Stimulated activated CD8-positive, alpha-beta memory T cell treated with anti-CD3 and anti-CD28 coated beads, Interleukin-12 subunit alpha, Interleukin-12 subunit beta, amount 100 ng/mL, for 4 hours (primary cell): ENCODE measurements at regions not wholly inside any gene's neighbourhood (a gene's known extent, or its start where the extent isn't known, plus 50 kb on each side); places are given as distances from the start of the nearest gene placed in this dataset.

Experiments used
- DNase-seq: peaks from one replicate; pipeline ENCODE4 v3.0.0-alpha.2; 2020; ENCODE audit warnings: low read depth

DNA sequence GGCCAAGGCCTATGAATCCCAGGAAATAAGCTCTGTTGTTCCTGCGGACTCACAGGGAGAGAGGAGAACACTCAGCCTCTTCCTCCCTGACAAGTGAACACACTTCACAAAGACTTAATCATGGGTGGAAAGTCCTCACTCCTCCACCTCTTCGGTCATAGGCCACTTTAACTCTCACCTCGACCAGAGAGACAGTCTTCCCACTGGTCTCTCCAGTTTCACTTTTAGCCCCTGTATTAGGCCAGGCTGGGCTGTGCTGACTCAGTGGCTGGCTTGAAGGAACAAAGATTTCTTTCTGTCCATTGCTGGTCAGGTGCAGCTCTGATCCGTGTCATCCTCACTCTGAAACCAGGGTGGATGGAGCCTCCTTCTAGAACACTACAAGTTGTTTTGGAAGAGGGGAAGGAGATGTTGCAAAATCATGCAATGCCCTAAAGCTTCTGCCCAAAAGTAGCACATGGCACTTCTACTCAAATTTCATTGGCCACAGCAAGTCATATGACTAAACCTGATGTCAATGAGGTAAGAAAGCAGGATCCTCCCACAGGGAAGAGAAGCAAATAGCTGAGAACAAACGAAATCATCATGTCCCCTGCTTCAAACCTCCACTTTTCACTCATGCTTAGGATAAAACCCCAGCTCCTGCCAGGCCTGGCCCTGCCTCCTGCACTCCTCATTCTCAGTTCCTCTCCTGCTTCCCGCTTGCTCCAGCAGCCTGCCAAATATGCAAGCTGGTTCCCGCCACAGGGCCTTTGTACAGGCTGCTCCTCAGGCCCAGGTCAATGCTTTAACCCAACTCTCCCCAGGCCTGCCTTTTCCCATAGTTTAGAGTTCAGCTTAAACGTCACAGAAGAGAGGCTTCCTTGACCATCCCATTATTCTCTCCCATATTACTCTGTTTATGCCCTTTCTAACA lies 150.5 kb upstream of the RUNX3 start:
- DNase-seq, result no peak

DNA sequence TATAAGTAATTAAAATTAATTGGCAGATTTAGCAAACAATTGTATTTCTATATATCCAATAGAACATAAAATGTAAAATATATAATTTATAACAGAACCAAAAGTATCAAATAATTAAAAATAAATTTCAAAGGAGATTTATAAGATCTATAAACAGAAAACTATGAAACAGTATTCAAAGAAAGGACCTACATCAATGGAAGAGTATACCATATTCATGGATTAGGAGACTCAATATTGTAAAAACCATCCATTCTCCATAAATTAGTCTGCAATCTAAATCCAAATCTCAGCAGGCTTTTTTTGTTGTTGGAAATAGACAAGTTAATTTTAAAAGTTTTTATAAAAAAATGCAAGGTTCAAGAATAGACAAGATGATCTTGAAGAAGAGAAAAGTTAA lies 149.0 kb upstream of the RUNX3 start:
- DNase-seq, result no peak

DNA sequence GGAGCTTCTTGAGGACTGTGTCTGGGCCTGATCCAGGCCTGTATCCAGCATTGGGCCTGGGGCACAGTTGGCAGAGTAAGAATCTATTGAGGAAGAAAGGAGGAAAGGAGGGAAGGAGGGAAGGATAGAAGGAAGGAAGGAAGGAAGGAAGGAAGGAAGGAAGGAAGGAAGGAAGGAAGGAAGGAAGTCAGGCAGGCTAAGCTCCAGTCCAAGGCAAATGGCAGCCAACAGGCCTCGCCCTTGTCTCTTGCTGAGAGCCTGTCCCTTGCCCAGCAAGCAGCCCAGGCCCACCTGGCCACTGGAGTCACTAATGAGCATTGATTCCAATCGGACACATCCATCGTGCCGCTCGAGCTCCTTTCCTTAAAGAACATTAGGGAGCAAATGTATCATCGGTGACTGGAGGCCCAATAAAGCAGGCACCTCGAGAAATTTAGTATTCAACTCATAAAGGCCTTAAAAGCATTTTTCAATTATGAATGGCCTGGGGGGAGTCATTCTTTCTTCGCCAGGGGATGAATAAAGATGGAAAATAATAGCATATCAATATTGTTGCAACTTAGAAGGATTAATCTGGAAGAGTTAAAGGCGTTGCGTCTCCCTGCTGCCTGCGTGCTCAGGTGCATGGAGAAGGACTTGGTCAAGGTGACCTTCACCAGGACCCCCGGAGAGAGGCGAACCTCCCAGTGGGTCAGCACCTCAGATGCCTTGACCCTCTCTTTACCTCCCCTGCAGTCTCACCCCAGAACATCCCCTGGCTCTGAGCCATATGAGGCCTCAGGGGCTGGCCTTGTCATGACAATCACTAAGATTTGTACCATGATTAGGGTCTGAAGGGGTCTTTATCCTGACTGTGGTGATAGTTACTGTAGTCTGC lies 144.5 kb upstream of the RUNX3 start:
- no peak for DNase-seq

DNA sequence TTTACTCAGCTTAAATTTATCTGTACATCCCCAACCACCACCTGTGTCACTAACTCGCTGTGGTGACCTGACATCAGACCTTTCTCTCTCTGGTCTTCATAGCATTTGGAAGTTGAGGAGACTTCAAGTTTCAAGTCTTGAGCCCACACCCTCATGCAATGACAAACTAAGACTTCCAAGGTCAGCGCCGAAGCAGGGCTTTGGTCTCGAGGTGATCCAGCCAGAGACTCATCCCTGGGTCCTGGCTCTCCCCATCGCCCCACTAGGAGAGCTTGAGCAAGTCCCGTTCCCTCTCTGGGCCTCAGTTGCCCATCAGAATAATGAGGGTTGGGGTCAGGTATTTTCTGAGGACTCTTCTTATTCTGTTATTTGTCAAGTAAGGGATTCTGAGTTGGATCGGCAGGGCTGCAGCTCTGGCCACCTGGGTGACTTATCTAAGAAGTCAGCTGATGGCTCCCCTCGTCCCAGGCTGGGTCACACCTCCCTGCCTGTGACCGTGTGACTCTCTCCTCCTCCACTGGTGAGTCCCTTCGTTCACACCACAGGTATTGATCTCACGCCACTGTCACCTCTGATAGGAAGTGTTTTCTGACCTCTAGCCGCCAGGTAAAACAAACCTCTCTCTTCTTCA lies 143.7 kb upstream of the RUNX3 start:
- no peak for DNase-seq

DNA sequence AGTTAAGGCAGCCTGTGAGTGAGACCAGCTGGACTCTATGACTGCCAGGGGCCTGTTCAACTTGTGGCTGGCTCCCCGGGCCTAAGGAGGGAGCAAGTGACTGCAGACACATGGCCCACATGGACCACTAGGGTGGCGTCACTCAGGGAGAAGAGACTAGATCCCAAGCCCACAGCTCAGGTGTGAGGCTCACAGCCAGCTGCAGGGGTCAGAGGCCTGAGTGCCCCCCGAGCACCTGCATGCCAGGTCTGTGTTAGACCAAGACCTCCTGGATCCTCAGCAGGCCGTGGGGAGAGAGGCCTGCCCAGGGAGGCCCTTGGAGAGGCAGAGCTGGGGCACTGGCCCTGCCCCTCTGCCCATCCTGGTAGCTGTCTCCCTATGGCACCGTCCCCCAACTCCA lies 142.4 kb upstream of the RUNX3 start:
- no peak for DNase-seq

DNA sequence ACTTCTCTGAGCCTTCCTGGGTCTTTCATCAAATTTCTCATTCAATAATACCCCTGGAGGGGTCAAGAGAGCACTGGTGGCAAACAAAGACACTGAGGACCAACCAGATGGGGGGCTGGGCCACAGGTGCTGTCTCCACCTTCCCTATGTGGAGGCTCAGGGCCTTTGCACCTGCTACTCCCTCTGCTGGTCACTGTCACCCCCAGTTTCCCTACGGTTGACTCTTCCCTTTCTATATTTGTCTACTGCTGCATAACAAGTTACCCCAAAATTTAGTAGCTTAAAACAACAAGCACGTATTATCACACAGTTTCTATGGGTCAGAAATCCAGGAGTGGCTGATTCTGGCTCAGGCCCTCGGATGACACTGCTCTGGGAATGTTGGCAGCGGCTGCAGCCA lies 138.8 kb upstream of the RUNX3 start:
- DNase-seq, result no peak

DNA sequence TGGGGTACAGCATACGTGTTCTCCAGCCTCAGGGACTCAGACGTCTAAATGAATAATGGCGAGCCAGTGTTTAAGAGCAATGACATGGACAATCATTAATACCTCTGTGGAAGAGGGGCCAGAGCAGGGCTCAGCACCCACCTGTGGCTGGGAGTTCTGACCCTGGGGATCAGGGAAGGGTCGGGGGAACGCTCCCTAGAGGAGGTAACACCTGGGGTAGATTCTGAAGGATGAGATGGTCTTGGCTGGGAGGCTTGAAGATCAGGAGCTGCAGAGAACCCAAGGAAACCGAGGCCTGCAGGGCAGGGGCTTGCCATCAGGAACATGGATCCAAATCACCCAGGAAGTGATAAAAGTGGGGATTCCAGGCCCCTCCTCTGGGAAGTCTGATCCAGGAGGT lies 138.2 kb upstream of the RUNX3 start:
- no peak for DNase-seq

DNA sequence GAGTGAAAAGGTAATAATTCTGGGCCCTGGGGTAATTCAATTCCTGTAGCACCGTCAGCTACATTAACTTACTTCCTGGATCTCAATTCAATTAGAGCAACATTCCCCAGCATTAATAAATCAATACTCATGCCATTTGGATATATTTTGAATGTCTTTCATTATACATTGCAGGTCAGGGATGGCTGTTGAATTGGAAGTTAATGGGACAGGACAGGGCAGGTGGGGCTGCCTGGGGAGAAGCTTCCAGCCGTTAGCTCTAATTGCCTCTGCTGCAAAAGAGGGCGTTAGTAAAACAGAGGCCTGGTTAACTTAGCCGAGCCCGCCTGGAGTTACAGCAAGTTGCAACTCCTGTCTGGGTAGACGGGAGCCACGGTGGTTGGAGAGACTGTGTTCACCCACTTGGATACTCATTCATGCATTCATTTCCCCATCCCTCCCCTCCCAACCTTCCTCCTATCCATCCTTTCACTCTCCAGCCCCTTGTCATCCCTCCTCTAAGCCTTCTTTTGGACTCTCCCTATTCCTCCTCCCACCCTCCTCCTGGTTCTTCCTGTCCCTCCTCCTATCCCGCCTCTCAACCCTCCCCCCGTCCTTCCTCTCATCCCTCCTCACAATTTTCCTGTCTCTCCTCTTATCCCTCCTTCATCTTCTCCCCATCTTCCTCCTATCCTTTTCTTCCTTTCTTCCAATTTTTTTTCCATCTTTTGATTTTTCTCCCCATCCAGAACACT lies 137.6 kb upstream of the RUNX3 start:
- DNase-seq, result no peak

DNA sequence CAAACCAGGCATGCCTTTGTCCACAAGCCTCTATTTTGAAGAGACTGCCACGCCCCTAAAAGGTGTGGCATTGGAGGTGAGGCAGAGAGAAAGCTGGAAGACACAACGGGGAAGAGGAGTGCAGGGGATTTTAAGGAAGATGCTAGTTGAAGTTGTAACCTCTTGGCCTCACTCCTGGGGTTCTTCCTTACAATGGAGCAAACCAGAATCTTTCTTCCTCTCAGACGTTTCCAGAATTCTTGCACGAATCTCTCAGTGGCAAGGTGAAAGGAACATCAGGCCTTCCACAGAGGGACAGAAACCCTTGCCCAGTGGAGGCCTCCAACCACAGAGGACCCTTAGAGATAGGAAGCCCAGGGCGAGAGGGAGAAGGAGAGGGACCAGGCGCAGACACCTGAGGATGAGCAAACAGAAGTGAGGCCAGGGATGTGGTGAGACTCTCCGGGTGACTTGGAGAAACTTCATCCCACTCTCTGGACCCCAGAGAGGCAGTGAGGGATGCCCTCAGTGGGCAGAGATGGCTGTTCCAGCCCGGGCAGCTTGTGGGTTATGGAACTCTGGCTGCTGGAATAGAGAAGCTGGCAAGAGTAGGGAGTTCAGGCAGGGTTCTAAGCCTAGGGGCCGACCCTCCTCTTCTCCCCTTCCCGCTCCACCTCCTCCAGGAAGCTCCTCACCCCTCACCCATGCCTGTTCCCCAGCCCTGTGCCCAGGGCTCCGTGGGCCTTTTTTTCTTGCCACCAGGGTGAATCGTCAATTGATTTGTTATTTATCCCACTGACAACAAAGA lies 136.8 kb upstream of the RUNX3 start:
- DNase-seq, result no peak

DNA sequence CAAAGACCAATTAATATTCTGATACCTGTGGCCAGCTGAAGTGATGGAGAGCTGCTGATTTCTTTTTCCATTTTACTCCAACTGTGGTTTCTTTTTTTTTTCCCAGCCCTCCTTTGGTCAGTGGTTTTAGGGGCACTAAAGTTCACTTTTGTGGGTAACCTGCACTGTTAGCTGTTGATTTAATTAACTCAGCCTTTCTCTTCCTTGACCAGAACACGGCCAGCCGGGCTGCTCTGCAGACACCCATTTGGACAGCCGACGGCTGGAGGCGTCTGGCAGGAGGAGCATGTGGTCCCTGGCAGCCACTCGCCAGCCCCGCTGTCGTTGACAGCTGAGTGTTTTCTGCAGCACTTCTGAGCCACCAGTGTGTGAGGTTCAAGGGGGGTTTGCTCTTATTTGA lies 136.2 kb upstream of the RUNX3 start:
- DNase-seq, result no peak

DNA sequence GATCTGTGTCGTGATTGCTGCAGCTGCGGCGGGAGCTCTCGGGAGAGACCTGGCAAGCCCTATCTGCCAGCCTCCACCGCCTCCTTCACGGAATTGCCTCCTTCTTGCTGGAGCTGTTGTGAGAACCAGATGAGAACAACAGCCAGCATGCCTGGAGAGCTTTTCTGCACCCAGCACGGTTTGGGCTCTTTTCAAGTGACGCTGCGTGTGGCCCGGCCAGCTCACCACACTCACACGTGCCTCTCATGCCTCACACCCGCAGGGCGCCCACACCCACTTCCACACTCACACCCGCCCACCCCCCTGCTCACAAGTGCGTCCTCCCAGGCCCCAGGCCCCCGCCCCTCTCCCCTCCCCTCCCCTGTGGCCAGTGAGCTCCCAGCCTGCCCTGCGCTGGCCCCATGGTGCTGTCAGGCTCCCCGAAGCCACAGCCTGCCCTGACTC lies 135.7 kb upstream of the RUNX3 start:
- peak; percentile 61 for DNase-seq

DNA sequence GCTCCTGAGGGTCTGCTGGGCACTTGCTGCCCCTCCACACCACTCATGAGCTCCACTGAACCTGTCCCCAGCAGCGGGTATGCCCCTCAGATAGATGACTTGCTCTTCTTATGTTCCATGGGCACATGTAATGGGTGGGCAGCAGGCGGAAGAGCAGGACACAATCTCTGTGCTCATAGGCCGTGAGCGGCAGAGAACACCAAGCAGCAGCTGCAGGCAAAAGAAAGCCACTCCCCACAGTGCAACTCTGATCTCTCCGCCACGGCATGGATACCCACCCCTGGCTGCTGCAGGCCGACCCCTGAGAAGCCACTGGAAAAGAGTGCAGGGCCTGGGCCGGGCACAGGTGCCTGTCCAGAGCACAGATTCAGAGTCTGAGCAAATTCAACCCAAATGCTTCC lies 135.2 kb upstream of the RUNX3 start:
- DNase-seq, result no peak

DNA sequence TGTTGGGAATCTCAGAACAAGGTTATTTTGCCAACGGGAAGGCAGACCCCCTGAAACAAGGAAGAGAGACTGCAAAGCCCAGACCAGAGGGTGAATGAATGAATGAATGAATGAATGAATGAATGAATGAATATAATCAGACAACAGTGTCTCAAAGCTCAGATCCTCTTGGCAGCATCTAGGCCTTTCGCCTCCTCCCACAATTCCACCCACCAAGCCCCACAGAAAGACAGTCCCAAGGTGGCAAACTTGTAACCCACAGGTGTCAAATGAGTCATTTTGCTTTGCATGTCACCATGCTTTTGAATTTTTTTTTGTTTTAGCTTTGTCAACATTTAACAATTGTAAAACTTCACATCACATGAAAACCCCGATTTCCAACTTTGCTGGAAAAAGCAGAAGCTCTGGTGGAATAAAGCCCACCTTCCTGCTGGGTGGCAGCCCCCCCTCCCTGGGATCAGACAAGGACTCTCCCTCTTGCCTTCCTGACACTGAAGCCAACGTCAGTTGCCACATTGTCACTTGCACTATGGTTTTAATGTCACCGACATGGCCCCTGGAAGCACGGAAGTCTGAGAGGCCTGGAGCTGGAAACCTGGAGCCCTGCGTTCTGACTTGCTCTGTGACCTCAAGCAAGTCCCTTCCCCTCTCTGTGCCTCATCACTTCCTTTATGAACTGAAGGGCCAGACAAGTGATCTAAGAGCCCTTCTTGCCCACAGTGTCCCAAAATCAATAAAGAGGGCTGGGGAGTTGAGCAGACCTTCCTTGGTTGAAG lies 134.6 kb upstream of the RUNX3 start:
- peak; percentile 41 for DNase-seq

DNA sequence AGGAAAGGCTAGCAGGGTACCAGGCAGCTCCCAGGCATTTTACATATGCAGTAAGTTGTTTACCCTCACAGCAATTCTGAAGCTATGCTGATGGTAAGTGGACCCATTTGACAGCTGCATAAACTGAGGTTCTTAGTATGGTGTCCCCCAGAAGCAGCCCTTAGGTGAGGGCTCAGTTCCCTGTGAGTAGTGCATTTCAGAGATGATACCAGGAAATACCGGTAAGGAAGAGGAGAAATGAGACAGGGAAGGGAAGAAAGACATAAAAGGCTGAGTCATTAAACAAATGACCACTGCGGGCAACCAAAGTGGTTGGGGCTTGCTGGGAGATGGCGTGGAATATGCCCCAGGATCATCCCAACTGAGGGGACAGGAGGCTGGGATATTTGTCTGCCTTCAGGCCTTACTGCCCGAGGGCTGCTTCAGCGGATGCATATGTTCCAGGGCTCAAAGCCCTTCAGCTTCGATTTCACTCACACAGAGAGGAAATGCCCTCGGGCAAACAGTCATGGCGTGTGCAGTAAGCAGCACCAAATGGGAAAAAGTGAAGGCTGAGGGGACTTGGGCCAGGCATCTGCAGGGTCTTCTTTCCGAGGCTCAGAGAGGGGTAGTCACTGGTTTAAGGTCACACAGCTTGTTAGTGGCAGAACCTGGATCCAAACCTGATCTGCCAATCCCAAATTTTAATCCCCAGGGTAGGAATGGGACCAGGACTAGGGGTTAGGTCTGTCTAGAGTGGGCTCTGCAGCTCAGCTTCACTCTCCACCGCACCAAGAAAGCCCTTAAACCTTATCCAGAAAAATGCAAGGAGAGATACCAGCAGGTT lies 133.7 kb upstream of the RUNX3 start:
- no peak for DNase-seq

DNA sequence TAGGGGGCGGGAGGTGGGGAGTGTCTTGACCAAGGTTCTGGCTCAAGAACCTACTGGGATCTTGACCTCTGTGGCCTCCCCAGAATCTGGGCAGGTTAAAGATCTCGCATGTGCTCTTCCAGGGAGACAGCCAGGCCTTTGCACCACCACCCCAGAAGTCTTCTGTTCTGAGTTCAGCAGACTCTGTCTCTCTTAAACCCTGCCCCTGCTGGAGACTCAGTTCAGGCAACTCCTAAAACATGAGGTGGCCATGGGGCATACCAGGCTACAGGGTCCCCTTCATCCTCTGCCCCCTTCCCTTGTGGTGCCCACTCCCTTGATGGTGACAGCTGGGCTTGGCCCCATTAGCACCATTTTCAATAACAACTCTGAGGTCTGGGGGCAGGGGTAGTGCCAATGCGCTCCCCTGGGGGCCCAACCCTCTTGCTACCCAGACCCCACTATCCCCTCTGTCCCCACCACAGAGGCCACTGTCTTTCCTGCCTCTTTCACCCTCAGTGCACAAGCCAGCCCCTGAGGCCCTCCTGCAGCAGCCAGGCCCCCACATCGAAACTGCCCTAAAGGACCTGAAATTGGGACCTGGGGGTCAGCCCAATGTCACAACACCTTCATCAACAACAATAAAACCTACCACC lies 132.7 kb upstream of the RUNX3 start:
- no peak for DNase-seq

DNA sequence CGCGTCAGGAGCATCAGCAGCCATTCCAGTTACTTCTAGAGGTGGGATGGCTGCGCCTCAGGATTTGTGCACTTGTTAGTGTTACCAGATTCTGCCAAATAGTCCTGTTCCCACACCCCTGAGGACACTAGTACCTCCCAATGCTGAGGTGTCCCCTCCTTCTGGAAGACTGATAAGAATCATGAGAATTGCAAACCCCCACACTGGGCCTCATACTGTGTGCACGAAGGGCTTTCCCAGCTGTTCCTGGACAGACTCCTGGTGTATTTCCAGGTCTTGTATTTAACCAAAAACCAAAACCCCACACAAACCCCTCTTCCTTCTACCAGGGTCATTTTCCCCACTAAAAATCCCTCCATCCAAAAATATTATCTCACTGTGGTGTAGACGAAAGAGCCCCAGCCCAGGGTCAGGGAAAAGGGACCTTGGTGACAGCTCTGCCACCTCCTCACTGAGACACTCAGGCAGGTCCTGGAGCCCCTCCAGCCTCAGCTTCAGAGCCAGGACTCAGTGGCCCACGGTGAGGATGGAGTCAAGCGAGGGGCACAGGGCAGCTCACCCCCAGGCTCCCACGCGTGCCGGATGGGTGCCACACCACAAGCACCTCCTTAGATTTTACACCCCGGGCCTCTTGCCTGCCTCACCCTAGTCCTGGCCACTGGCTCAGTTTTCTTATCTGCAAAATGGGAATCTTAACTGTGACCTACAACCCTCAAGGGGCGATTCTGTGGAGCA lies 131.4 kb upstream of the RUNX3 start:
- no peak for DNase-seq

DNA sequence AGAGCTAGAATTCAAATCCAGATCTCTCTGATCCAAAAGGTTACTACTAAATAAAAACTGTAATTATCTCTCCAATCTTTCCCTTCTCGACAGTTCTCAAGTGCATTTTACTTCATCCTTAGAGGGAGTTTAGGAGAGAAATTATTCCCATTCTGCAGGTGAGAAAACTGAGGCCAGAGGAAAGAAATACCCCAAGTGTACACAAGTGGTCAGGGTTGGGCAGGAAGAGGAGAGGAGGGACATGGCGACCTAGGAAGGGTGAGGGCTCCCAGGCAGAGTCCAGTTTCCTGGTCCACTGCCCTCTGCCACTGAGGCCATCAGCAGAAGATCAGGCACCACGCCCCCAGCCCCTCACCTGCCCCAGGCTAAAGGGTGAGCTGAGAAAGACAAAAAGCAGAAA lies 127.1 kb upstream of the RUNX3 start:
- no peak for DNase-seq

DNA sequence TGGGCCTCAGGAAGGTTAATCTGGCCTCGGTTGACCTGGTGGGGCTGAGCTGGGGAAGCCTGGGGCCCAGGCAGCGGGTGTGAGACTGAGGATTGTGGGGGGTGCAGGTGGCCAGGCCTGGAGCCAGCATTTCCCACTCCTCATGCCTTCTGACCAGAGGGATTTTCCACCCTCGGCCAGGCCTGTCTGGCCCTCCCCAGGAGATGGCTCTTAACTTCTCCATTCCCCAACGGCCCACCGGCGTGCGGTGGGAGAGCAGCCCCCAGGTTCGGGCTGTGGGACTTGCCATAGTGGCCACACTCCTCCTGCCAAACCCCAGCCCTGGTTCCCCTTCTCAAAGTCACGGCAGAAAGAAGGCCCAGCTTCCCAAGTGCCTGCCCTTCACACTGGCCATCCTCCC lies 126.5 kb upstream of the RUNX3 start:
- no peak for DNase-seq
